Trophoblast cell (in vitro differentiated cells and primary cell): ENCODE measurements at regions not wholly inside any gene's neighbourhood (a gene's known extent, or its start where the extent isn't known, plus 50 kb on each side); places are given as distances from the start of the nearest gene placed in this dataset.

Source experiments
- DNase-seq, 2 donors: peaks; one replicate each; pipeline ENCODE4 v3.0.0-alpha.2; 2016
- H2AFZ ChIP-seq: 2 replicates; pipeline ENCODE4 v1.6.1; 2013; ENCODE audit warnings: low read length, moderate library complexity, mild to moderate bottlenecking; ENCODE audit not compliant: insufficient read depth, poor library complexity
- H2AK5ac ChIP-seq: 2 replicates; pipeline ENCODE4 v1.6.1; 2013; ENCODE audit warnings: mild to moderate bottlenecking, low read length
- H2BK120ac ChIP-seq: 2 replicates; pipeline ENCODE4 v1.6.1; 2013; ENCODE audit warnings: low read length, mild to moderate bottlenecking, moderate library complexity; ENCODE audit not compliant: insufficient read depth, poor library complexity
- H2BK12ac ChIP-seq: 2 replicates; pipeline ENCODE4 v1.6.1; 2013; ENCODE audit warnings: mild to moderate bottlenecking, low read length, moderate library complexity
- H2BK5ac ChIP-seq: 2 replicates; pipeline ENCODE4 v1.6.1; 2013; ENCODE audit warnings: low read length, low read depth, moderate library complexity, mild to moderate bottlenecking; ENCODE audit not compliant: poor library complexity
- H3K14ac ChIP-seq: 2 replicates; pipeline ENCODE4 v1.6.1; 2013; ENCODE audit warnings: mild to moderate bottlenecking, low read length
- H3K18ac ChIP-seq: 2 replicates; pipeline ENCODE4 v1.6.1; 2013; ENCODE audit warnings: mild to moderate bottlenecking, low read length
- H3K23ac ChIP-seq: 2 replicates; pipeline ENCODE4 v1.6.1; 2013; ENCODE audit warnings: low read length
- H3K27ac ChIP-seq: 2 replicates; pipeline ENCODE4 v1.5.1; 2013; ENCODE audit warnings: low read depth, mild to moderate bottlenecking, inconsistent platforms, low read length, moderate library complexity
- H3K27me3 ChIP-seq: 2 replicates; pipeline ENCODE4 v1.6.1; 2013; ENCODE audit warnings: inconsistent platforms, mild to moderate bottlenecking, low read length, moderate library complexity; ENCODE audit not compliant: insufficient read depth
- H3K36me3 ChIP-seq, 2 experiments: 1 replicate in 1 of 2; 2 replicates in 1 of 2; pipeline ENCODE4 v1.6.1; 2013; ENCODE audit warnings: low read length in 2 of 2, mild to moderate bottlenecking in 2 of 2, moderate library complexity in 1 of 2; ENCODE audit not compliant: insufficient read depth in 2 of 2, control insufficient read depth in 1 of 2
- H3K4ac ChIP-seq: 2 replicates; pipeline ENCODE4 v1.6.1; 2013; ENCODE audit warnings: low read depth, mild to moderate bottlenecking, low read length, moderate library complexity
- H3K4me1 ChIP-seq, 2 experiments: 1 replicate in 1 of 2; 2 replicates in 1 of 2; pipeline ENCODE4 v1.6.1; 2013; ENCODE audit warnings: low read length in 2 of 2, mild to moderate bottlenecking in 2 of 2, moderate library complexity in 1 of 2; ENCODE audit not compliant: insufficient read depth in 2 of 2, control insufficient read depth in 1 of 2
- H3K4me2 ChIP-seq: 2 replicates; pipeline ENCODE4 v1.6.1; 2013; ENCODE audit warnings: inconsistent platforms, mild to moderate bottlenecking, low read length, moderate library complexity
- H3K4me3 ChIP-seq: 2 replicates; pipeline ENCODE4 v1.5.1; 2013; ENCODE audit warnings: mild to moderate bottlenecking, low read depth, low read length, inconsistent platforms
- H3K79me1 ChIP-seq: one replicate; pipeline ENCODE4 v1.6.1; 2013; ENCODE audit warnings: low read length
- H3K79me2 ChIP-seq: 2 replicates; pipeline ENCODE4 v1.6.1; 2013; ENCODE audit warnings: low read length, mild to moderate bottlenecking; ENCODE audit not compliant: control insufficient read depth, insufficient read depth, poor library complexity
- H3K9ac ChIP-seq: 2 replicates; pipeline ENCODE4 v1.6.1; 2013; ENCODE audit warnings: mild to moderate bottlenecking, low read length
- H3K9me3 ChIP-seq: 2 replicates; pipeline ENCODE4 v1.6.1; 2013; ENCODE audit warnings: low read depth, mild to moderate bottlenecking, control low read depth, inconsistent platforms, low read length; ENCODE audit not compliant: insufficient read depth
- H4K12ac ChIP-seq: 2 replicates; pipeline ENCODE4 v1.6.1; 2013; ENCODE audit warnings: low read depth, mild to moderate bottlenecking, low read length, moderate library complexity
- H4K8ac ChIP-seq: 2 replicates; pipeline ENCODE4 v1.6.1; 2013; ENCODE audit warnings: low read depth, mild to moderate bottlenecking, low read length, moderate library complexity
- H4K91ac ChIP-seq: one replicate; pipeline ENCODE4 v1.6.1; 2013; ENCODE audit warnings: low read depth, mild to moderate bottlenecking, low read length, moderate library complexity
- WGBS: extraction: QIAGEN DNeasy Blood & Tissue Kit; methylation state at CpG from one replicate; pipeline ENCODE4 v1.1.7; 2013; ENCODE audit warnings: missing lambda C conversion rate; ENCODE audit not compliant: insufficient read length, insufficient coverage; ENCODE audit errors: extremely low coverage; 5-methylcytosine and 5-hydroxymethylcytosine counted together

DNA sequence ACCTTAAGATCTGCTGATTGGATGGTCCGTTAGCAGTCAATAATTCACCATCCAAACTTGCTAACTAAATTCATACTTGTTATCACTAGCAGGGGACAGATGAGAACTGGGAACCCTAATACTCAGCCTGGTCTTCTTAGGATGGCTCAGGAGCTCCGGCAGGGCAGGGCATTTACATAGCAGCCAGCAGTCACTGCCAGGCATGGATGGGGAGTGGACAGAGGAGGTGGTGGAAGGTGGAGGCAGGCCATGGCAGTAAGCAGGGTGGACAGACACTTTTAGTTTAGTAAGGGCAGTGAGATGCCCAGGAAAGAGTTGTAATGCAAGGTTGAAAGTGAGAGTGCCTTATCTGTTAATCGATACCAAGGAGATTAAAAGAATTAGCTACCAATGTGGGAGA lies 392.2 kb upstream of the CHST9 start:
- WGBS, result no CpG with 5 or more reads among the region's 3 CpGs
- DNase-seq, result no peak

GRCh38 chr18:27567434-27567833 lies 382.3 kb upstream of the CHST9 start:
- Histone ChIP-seq H4K12ac (no peak overlapping the region), H3K27ac (no peak overlapping the region), H3K4me2 (no peak overlapping the region), H3K9ac (no peak overlapping the region), H2AK5ac (no peak overlapping the region), H3K18ac (no peak overlapping the region), H3K79me1 (no peaks in the 10 kb centered on the region), H3K36me3 (no peaks in the 10 kb centered on the region), H4K91ac (no peak overlapping the region), H3K4me3 (no peak overlapping the region), H2AFZ (no peak overlapping the region), H4K8ac (no peak overlapping the region), H3K27me3 (no peaks in the 10 kb centered on the region), H2BK120ac (no peak overlapping the region), H3K9me3 (no peaks in the 10 kb centered on the region), H3K4ac (no peak overlapping the region), H2BK12ac (no peak overlapping the region), H2BK5ac (no peak overlapping the region), H3K4me1 (no peaks in the 10 kb centered on the region), H3K79me2 (no peaks in the 10 kb centered on the region), H3K14ac (no peak overlapping the region), H3K23ac (no peak overlapping the region)
- no peak for DNase-seq
- no CpG with 5 or more reads among the region's 1 CpG for WGBS

More for the DNA sequence above, 392.2 kb upstream of the CHST9 start:
- H4K12ac ChIP-seq, result no peak overlapping the region
- H2AFZ ChIP-seq, result no peak overlapping the region
- H3K36me3 ChIP-seq, result no peaks in the 10 kb centered on the region
- H3K27me3 ChIP-seq, result no peaks in the 10 kb centered on the region
- H2BK5ac ChIP-seq, result no peak overlapping the region
- no peak overlapping the region for H3K9ac ChIP-seq
- H3K4ac ChIP-seq, result no peak overlapping the region
- no peak overlapping the region for H3K23ac ChIP-seq
- no peak overlapping the region for H3K14ac ChIP-seq
- no peak overlapping the region for H3K4me3 ChIP-seq
- no peak overlapping the region for H2BK12ac ChIP-seq
- H2BK120ac ChIP-seq, result no peak overlapping the region
- H3K79me2 ChIP-seq, result no peaks in the 10 kb centered on the region
- H4K91ac ChIP-seq, result no peak overlapping the region
- no peak overlapping the region for H3K27ac ChIP-seq
- no peak overlapping the region for H3K18ac ChIP-seq
- H3K4me2 ChIP-seq, result no peak overlapping the region
- H2AK5ac ChIP-seq, result no peak overlapping the region
- peaks cover 2% of the 10 kb centered on the region for H3K9me3 ChIP-seq
- H3K79me1 ChIP-seq, result no peaks in the 10 kb centered on the region
- no peak overlapping the region for H4K8ac ChIP-seq
- H3K4me1 ChIP-seq, result no peaks in the 10 kb centered on the region

- H2AK5ac ChIP-seq, result no peak overlapping the region
Observed at GRCh38 chr18:27564066-27564465, 379.0 kb upstream of the CHST9 start.

DNA sequence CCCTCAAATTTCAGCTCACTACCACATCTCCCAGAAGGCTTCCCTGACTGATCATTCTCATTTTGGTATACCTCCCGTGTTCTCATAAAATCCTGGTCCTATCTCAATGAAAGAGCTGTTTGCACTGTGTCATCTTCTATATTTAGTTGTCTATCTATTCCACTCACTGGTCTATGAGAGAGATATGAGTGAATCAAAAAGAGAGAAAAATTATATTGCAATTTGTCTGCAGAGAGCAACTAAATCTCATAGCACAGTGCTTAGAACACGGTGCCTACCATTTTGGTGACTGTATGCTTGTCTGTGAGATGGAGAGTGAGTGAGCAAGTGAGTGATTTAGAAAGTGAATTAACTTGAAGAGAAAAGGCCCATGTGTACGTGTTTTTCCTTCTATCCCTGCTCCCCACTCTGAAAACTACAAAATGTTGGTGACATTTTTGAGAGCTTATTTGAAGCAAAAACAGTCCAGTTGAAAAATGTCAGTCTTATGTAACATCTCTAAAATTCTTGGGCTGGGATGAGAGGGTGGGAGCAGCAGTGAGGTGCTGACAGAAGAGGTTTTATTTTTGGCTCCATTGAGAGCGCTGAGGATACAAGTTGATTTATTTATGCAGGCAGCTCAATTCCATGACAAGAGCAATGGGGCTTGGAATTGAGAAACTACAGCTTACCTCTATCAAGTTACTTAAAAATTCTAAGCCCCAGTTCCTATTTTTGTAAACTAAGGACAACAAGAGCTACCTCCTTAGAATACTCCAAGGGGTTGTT lies 373.5 kb upstream of the CHST9 start:
- no peak overlapping the region for H2BK12ac ChIP-seq
- no peak overlapping the region for H3K14ac ChIP-seq
- no peak overlapping the region for H3K4me3 ChIP-seq
- no CpG with 5 or more reads among the region's 4 CpGs for WGBS
- no peaks in the 10 kb centered on the region for H3K79me2 ChIP-seq
- no peaks in the 10 kb centered on the region for H3K9me3 ChIP-seq
- H3K4me1 ChIP-seq, result no peaks in the 10 kb centered on the region
- no peak overlapping the region for H4K12ac ChIP-seq
- H2AK5ac ChIP-seq, result no peak overlapping the region
- no peak overlapping the region for H4K91ac ChIP-seq
- H2BK120ac ChIP-seq, result no peak overlapping the region
- no peak overlapping the region for H2AFZ ChIP-seq
- H3K23ac ChIP-seq, result no peak overlapping the region
- H3K18ac ChIP-seq, result no peak overlapping the region
- H4K8ac ChIP-seq, result no peak overlapping the region
- H3K27me3 ChIP-seq, result no peaks in the 10 kb centered on the region
- no peaks in the 10 kb centered on the region for H3K79me1 ChIP-seq
- no peak overlapping the region for H3K4ac ChIP-seq
- H3K27ac ChIP-seq, result no peak overlapping the region
- no peak overlapping the region for H2BK5ac ChIP-seq
- H3K36me3 ChIP-seq, result no peaks in the 10 kb centered on the region
- no peak overlapping the region for H3K9ac ChIP-seq
- no peak overlapping the region for H3K4me2 ChIP-seq
- no peak for DNase-seq

More at GRCh38 chr18:27564066-27564465, 379.0 kb upstream of the CHST9 start:
- no peak overlapping the region for H3K27ac ChIP-seq
- DNase-seq, result no peak
- no peak overlapping the region for H4K91ac ChIP-seq
- no peak overlapping the region for H2BK12ac ChIP-seq
- no peak overlapping the region for H2AFZ ChIP-seq
- H3K14ac ChIP-seq, result no peak overlapping the region
- H3K36me3 ChIP-seq, result no peaks in the 10 kb centered on the region
- no peak overlapping the region for H3K9ac ChIP-seq
- no peaks in the 10 kb centered on the region for H3K9me3 ChIP-seq
- H3K79me2 ChIP-seq, result no peaks in the 10 kb centered on the region
- no peak overlapping the region for H3K4me2 ChIP-seq
- H4K12ac ChIP-seq, result no peak overlapping the region
- no peaks in the 10 kb centered on the region for H3K27me3 ChIP-seq
- H3K4me1 ChIP-seq, result no peaks in the 10 kb centered on the region
- no peak overlapping the region for H3K18ac ChIP-seq
- H2BK120ac ChIP-seq, result no peak overlapping the region
- H3K4ac ChIP-seq, result no peak overlapping the region
- no peak overlapping the region for H2BK5ac ChIP-seq
- H4K8ac ChIP-seq, result no peak overlapping the region
- no CpG with 5 or more reads among the region's 3 CpGs for WGBS
- H3K23ac ChIP-seq, result no peak overlapping the region
- no peaks in the 10 kb centered on the region for H3K79me1 ChIP-seq
- H3K4me3 ChIP-seq, result no peak overlapping the region
